ENCODE measurements at regions not wholly inside any gene's neighbourhood (a gene's known extent, or its start where the extent isn't known, plus 50 kb on each side); places are given as distances from the start of the nearest gene placed in this dataset.

- H3K4me3 Mint-ChIP-seq = no peak overlapping the region
- ChIA-PET CTCF (no interaction called here), POLR2A (no interaction called here)
- 94% methylated on average over 2 of the region's 5 CpGs for WGBS (ENCODE audit: insufficient coverage)
- H3K27me3 ChIP-seq (replicated peaks in 1 of 4; ENCODE audit: control extremely low read depth in 1 of 4, control insufficient read depth in 3 of 4, insufficient read depth in 4 of 4, low read length in 3 of 4) = no peaks in the 10 kb centered on the region
- H3K4me2 ChIP-seq (replicated peaks; ENCODE audit: low read depth, low read length, poor library complexity, severe bottlenecking) = no peak overlapping the region
- DNase-seq (no peak), ATAC-seq (ENCODE audit: low read depth) (no peak)
- no peak overlapping the region for H2AFZ ChIP-seq (ENCODE audit: insufficient read depth, low read depth, low read length, poor library complexity, severe bottlenecking)
- no peaks in the 10 kb centered on the region for H4K20me1 ChIP-seq (ENCODE audit: control insufficient read depth, insufficient read depth, low read length, poor library complexity, severe bottlenecking)
- no peaks in the 10 kb centered on the region for H3K4me1 ChIP-seq (ENCODE audit: control insufficient read depth in 2 of 2, insufficient read depth in 2 of 2, low read length in 2 of 2)
- TF ChIP-seq EZH2 (IDR thresholded peaks at IDR 0.05; ENCODE audit: borderline replicate concordance, insufficient read depth, low read depth, low read length, poor library complexity, severe bottlenecking) = no peak
- TF ChIP-seq, protein P1, sequence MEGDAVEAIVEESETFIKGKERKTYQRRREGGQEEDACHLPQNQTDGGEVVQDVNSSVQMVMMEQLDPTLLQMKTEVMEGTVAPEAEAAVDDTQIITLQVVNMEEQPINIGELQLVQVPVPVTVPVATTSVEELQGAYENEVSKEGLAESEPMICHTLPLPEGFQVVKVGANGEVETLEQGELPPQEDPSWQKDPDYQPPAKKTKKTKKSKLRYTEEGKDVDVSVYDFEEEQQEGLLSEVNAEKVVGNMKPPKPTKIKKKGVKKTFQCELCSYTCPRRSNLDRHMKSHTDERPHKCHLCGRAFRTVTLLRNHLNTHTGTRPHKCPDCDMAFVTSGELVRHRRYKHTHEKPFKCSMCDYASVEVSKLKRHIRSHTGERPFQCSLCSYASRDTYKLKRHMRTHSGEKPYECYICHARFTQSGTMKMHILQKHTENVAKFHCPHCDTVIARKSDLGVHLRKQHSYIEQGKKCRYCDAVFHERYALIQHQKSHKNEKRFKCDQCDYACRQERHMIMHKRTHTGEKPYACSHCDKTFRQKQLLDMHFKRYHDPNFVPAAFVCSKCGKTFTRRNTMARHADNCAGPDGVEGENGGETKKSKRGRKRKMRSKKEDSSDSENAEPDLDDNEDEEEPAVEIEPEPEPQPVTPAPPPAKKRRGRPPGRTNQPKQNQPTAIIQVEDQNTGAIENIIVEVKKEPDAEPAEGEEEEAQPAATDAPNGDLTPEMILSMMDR (IDR thresholded peaks at IDR 0.05) = no peak
- intact Hi-C loops (cut with micrococcal nuclease) = no loop called here
- no peak overlapping the region for H3K9ac ChIP-seq (ENCODE audit: low read length)
- H3K4me3 ChIP-seq (ENCODE audit: control extremely low read depth in 1 of 5, extremely low read depth in 1 of 5, insufficient read depth in 1 of 5, low read depth in 2 of 5, low read length in 4 of 5) = no peak overlapping the region
- no peaks in the 10 kb centered on the region for H3K4me1 Mint-ChIP-seq
- H3K79me2 ChIP-seq (ENCODE audit: control insufficient read depth, insufficient read depth, low read length) = no peaks in the 10 kb centered on the region
- no peaks in the 10 kb centered on the region for H3K27me3 Mint-ChIP-seq
- no peak overlapping the region for H3K27ac Mint-ChIP-seq
- no peaks in the 10 kb centered on the region for H3K9me3 Mint-ChIP-seq (ENCODE audit: insufficient read depth)
- H3K36me3 ChIP-seq (replicated peaks in 1 of 2; ENCODE audit: control extremely low read depth in 1 of 2, control insufficient read depth in 1 of 2, extremely low read depth in 1 of 2, insufficient read depth in 2 of 2, low read length in 1 of 2) = no peaks in the 10 kb centered on the region
- H3K27ac ChIP-seq (ENCODE audit: low read length in 2 of 2) = no peak overlapping the region
- no peaks in the 10 kb centered on the region for H3K9me3 ChIP-seq (ENCODE audit: control extremely low read depth in 1 of 3, control insufficient read depth in 2 of 3, insufficient read depth in 1 of 3, low read length in 2 of 3)
These were observed 393.7 kb upstream of the INTU start for GRCh38 chr4:127238956-127239475.

GRCh38 chr4:127239902-127240763 is 392.6 kb upstream of the INTU start:
- POLR2A ChIA-PET = no interaction called here

More at GRCh38 chr4:127239902-127240763, 392.6 kb upstream of the INTU start:
- Histone ChIP-seq H4K20me1 (ENCODE audit: control insufficient read depth, insufficient read depth, low read length, poor library complexity, severe bottlenecking) (no peaks in the 10 kb centered on the region), H3K9ac (ENCODE audit: low read length) (no peak overlapping the region), H3K4me3 (ENCODE audit: control extremely low read depth in 1 of 5, extremely low read depth in 1 of 5, insufficient read depth in 1 of 5, low read depth in 2 of 5, low read length in 4 of 5) (no peak overlapping the region), H3K36me3 (replicated peaks in 1 of 2; ENCODE audit: control extremely low read depth in 1 of 2, control insufficient read depth in 1 of 2, extremely low read depth in 1 of 2, insufficient read depth in 2 of 2, low read length in 1 of 2) (no peaks in the 10 kb centered on the region), H3K27me3 (replicated peaks in 1 of 4; ENCODE audit: control extremely low read depth in 1 of 4, control insufficient read depth in 3 of 4, insufficient read depth in 4 of 4, low read length in 3 of 4) (no peaks in the 10 kb centered on the region), H2AFZ (ENCODE audit: insufficient read depth, low read depth, low read length, poor library complexity, severe bottlenecking) (no peak overlapping the region), H3K4me1 (ENCODE audit: control insufficient read depth in 2 of 2, insufficient read depth in 2 of 2, low read length in 2 of 2) (no peaks in the 10 kb centered on the region), H3K4me2 (replicated peaks; ENCODE audit: low read depth, low read length, poor library complexity, severe bottlenecking) (no peak overlapping the region), H3K27ac (ENCODE audit: low read length in 2 of 2) (no peak overlapping the region), H3K79me2 (ENCODE audit: control insufficient read depth, insufficient read depth, low read length) (no peaks in the 10 kb centered on the region), H3K9me3 (ENCODE audit: control extremely low read depth in 1 of 3, control insufficient read depth in 2 of 3, insufficient read depth in 1 of 3, low read length in 2 of 3) (no peaks in the 10 kb centered on the region)
- ATAC-seq (ENCODE audit: low read depth) (no peak), DNase-seq (no peak)
- Mint-ChIP-seq H3K9me3 (ENCODE audit: insufficient read depth) (no peaks in the 10 kb centered on the region), H3K27ac (no peak overlapping the region), H3K4me3 (no peak overlapping the region), H3K27me3 (no peaks in the 10 kb centered on the region), H3K4me1 (no peaks in the 10 kb centered on the region)
- TF ChIP-seq, protein P1 (IDR thresholded peaks at IDR 0.05) = no peak
- no peak for TF ChIP-seq EZH2 (IDR thresholded peaks at IDR 0.05; ENCODE audit: borderline replicate concordance, insufficient read depth, low read depth, low read length, poor library complexity, severe bottlenecking)
- CTCF ChIA-PET = no interaction called here
- intact Hi-C loops (cut with micrococcal nuclease) = no loop called here
- no CpG with 5 or more reads among the region's 7 CpGs for WGBS (ENCODE audit: insufficient coverage)

All from B cell (primary cell).